Keratinocyte (primary cell): ENCODE measurements at regions not wholly inside any gene's neighbourhood (a gene's known extent, or its start where the extent isn't known, plus 50 kb on each side); places are given as distances from the start of the nearest gene placed in this dataset.

Experiments used
- DNase-seq: peaks from one replicate; pipeline ENCODE4 v3.0.0-alpha.2; 2011; ENCODE audit warnings: low read depth, missing footprints, low spot score
- FAIRE-seq: peaks from 2 replicates; lab custom pipeline; 2011; peaks lifted over from hg19 to GRCh38; lab: Jason Lieb, UNC
- H2AFZ ChIP-seq: 2 replicates; pipeline ENCODE4 v1.6.0; 2012; ENCODE audit warnings: low read length, control low read depth, inconsistent platforms; ENCODE audit not compliant: control insufficient read depth
- H3K27ac ChIP-seq: 2 replicates; pipeline ENCODE4 v1.5.1; 2011; ENCODE audit warnings: low read length; ENCODE audit not compliant: control insufficient read depth, insufficient read depth
- H3K27me3 ChIP-seq: 3 replicates; pipeline ENCODE4 v1.6.0; 2011; ENCODE audit warnings: low read length; ENCODE audit not compliant: control insufficient read depth, insufficient read depth; ENCODE audit errors: extremely low read depth
- H3K36me3 ChIP-seq, 2 experiments: 2 replicates in 1 of 2; 3 replicates in 1 of 2; pipeline ENCODE4 v1.5.1; 2011; ENCODE audit warnings: low read length in 2 of 2, mild to moderate bottlenecking in 1 of 2; ENCODE audit not compliant: control insufficient read depth in 2 of 2, insufficient read depth in 2 of 2; ENCODE audit errors: extremely low read depth in 1 of 2
- H3K4me1 ChIP-seq: 3 replicates; pipeline ENCODE4 v1.5.1; 2011; ENCODE audit warnings: low read length; ENCODE audit not compliant: control insufficient read depth, insufficient read depth; ENCODE audit errors: extremely low read depth
- H3K4me2 ChIP-seq: 3 replicates; pipeline ENCODE4 v1.6.0; 2011; ENCODE audit warnings: low read depth, low read length; ENCODE audit not compliant: control insufficient read depth, insufficient read depth; ENCODE audit errors: extremely low read depth
- H3K4me3 ChIP-seq, 3 experiments: fragments of 200-600 bp in 1 of 3; sonication (generic) in 1 of 3; 2 replicates in 2 of 3; 3 replicates in 1 of 3; pipeline ENCODE4 v1.5.1; 2011 to 2016; ENCODE audit warnings: low read length in 3 of 3, mild to moderate bottlenecking in 3 of 3, control low read depth in 2 of 3, inconsistent platforms in 1 of 3, low read depth in 1 of 3, mixed read lengths in 1 of 3, mixed run types in 1 of 3, moderate library complexity in 1 of 3; ENCODE audit not compliant: control insufficient read depth in 2 of 3, insufficient read depth in 2 of 3; ENCODE audit errors: extremely low read depth in 1 of 3
- H3K79me2 ChIP-seq: 2 replicates; pipeline ENCODE4 v1.6.0; 2012; ENCODE audit warnings: low read length; ENCODE audit not compliant: control insufficient read depth, insufficient read depth
- H3K9ac ChIP-seq: 3 replicates; pipeline ENCODE4 v1.6.0; 2011; ENCODE audit warnings: low read length; ENCODE audit not compliant: control insufficient read depth, insufficient read depth; ENCODE audit errors: extremely low read depth
- H3K9me1 ChIP-seq: 3 replicates; pipeline ENCODE4 v1.6.0; 2011; ENCODE audit warnings: low read length; ENCODE audit not compliant: control insufficient read depth, insufficient read depth; ENCODE audit errors: extremely low read depth
- H3K9me3 ChIP-seq: 2 replicates; pipeline ENCODE4 v1.5.1; 2012; ENCODE audit warnings: low read depth, low read length; ENCODE audit not compliant: control insufficient read depth
- H4K20me1 ChIP-seq: 3 replicates; pipeline ENCODE4 v1.6.0; 2011; ENCODE audit warnings: low read length; ENCODE audit not compliant: control insufficient read depth, insufficient read depth; ENCODE audit errors: extremely low read depth
- CTCF ChIP-seq, 3 experiments: IDR thresholded peaks in 1 of 3; conservative IDR thresholded peaks in 1 of 3; optimal IDR thresholded peaks in 1 of 3; 2 replicates in 2 of 3; 3 replicates in 1 of 3; pipeline versions ENCODE3 to v1.5.1; 2011; ENCODE audit warnings: low read length in 3 of 3, mild to moderate bottlenecking in 3 of 3, moderate library complexity in 2 of 3, control low read depth in 1 of 3, inconsistent platforms in 1 of 3; ENCODE audit not compliant: insufficient read depth in 2 of 3; ENCODE audit errors: extremely low read depth in 1 of 3
- EZH2 ChIP-seq: IDR thresholded peaks from one replicate; pipeline ENCODE4 v1.6.1; 2012; ENCODE audit warnings: inconsistent platforms, mild to moderate bottlenecking, low read length, moderate library complexity
- dilution Hi-C: fragments of 300-500 bp; cut with MboI; formaldehyde crosslinking; loops from one replicate; pipeline ENCODE4 v1.7.0; 2020; ENCODE audit warnings: low sequenced_read_pairs; ENCODE audit not compliant: extremely low pct_ligation_motif_present

GRCh38 chr7:79833616-79834015, 301.0 kb upstream of the GNAI1 start:
- H3K4me2 ChIP-seq, result no peak overlapping the region
- no peak overlapping the region for H3K27ac ChIP-seq
- H3K27me3 ChIP-seq, result no peaks in the 10 kb centered on the region
- no peaks in the 10 kb centered on the region for H3K36me3 ChIP-seq
- no peak overlapping the region for H3K9ac ChIP-seq
- no peaks in the 10 kb centered on the region for H3K9me3 ChIP-seq
- TF ChIP-seq EZH2, result no peak
- no peak for TF ChIP-seq CTCF (optimal IDR thresholded peaks at IDR 0.05 in 1 of 3, IDR thresholded peaks at IDR 0.05 in 1 of 3, conservative IDR thresholded peaks at IDR 0.05 in 1 of 3; ENCODE audit: extremely low read depth in 1 of 3, insufficient read depth in 2 of 3, low read length in 3 of 3)
- no peaks in the 10 kb centered on the region for H3K9me1 ChIP-seq
- DNase-seq (no peak), FAIRE-seq (no peak)
- dilution Hi-C loops, result no loop called here
- H3K79me2 ChIP-seq, result no peaks in the 10 kb centered on the region
- no peak overlapping the region for H3K4me3 ChIP-seq
- no peak overlapping the region for H2AFZ ChIP-seq
- H4K20me1 ChIP-seq, result no peaks in the 10 kb centered on the region
- H3K4me1 ChIP-seq, result no peaks in the 10 kb centered on the region

- H3K27me3 ChIP-seq, result peaks cover 4% of the 10 kb centered on the region
- no peaks in the 10 kb centered on the region for H3K4me1 ChIP-seq
- dilution Hi-C loops, result no loop called here
- no peaks in the 10 kb centered on the region for H3K79me2 ChIP-seq
- DNase-seq (no peak), FAIRE-seq (no peak)
- no peak overlapping the region for H3K4me2 ChIP-seq
- no peaks in the 10 kb centered on the region for H3K9me1 ChIP-seq
- no peak overlapping the region for H2AFZ ChIP-seq
- no peak overlapping the region for H3K9ac ChIP-seq
- TF ChIP-seq EZH2 (no peak), CTCF (optimal IDR thresholded peaks at IDR 0.05 in 1 of 3, IDR thresholded peaks at IDR 0.05 in 1 of 3, conservative IDR thresholded peaks at IDR 0.05 in 1 of 3; ENCODE audit: extremely low read depth in 1 of 3, insufficient read depth in 2 of 3, low read length in 3 of 3) (no peak)
- no peaks in the 10 kb centered on the region for H3K9me3 ChIP-seq
- no peaks in the 10 kb centered on the region for H3K36me3 ChIP-seq
- H3K4me3 ChIP-seq, result no peak overlapping the region
- H3K27ac ChIP-seq, result no peak overlapping the region
- no peaks in the 10 kb centered on the region for H4K20me1 ChIP-seq
These were observed 305.8 kb upstream of the GNAI1 start for GRCh38 chr7:79828866-79829265.
